GM23338 (cell line): ENCODE measurements at regions not wholly inside any gene's neighbourhood (a gene's known extent, or its start where the extent isn't known, plus 50 kb on each side); places are given as distances from the start of the nearest gene placed in this dataset.

Experiments used
- ATAC-seq: fragments of 200-7000 bp; cut with Tn5 transposase; 3 replicates; pipeline ENCODE4 v1.9.1; 2020
- DNase-seq: peaks from one replicate; pipeline ENCODE4 v3.0.0-alpha.2; 2015; ENCODE audit warnings: low spot score
- H2AFZ ChIP-seq: fragments of 200-600 bp; sonication (generic); 2 replicates; pipeline ENCODE4 v1.8.0; 2016; ENCODE audit warnings: antibody characterized with exemption, mild to moderate bottlenecking, moderate library complexity
- H3F3A ChIP-seq: fragments of 200-600 bp; sonication (generic); replicated peaks from 2 replicates; pipeline ENCODE4 v1.8.0; 2017; ENCODE audit warnings: antibody characterized with exemption, mixed run types, low read depth
- H3K27ac ChIP-seq: fragments of 200-600 bp; sonication (generic); 2 replicates; pipeline ENCODE4 v1.6.1; 2016; ENCODE audit warnings: low read depth
- H3K27me3 ChIP-seq: fragments of 200-600 bp; sonication (generic); 2 replicates; pipeline ENCODE4 v1.8.0; 2016; ENCODE audit warnings: mild to moderate bottlenecking, mixed run types, moderate library complexity; ENCODE audit not compliant: insufficient read depth
- H3K36me3 ChIP-seq: fragments of 200-600 bp; sonication (generic); 2 replicates; pipeline ENCODE4 v1.8.0; 2016; ENCODE audit warnings: mild to moderate bottlenecking; ENCODE audit not compliant: insufficient read depth
- H3K4me1 ChIP-seq: fragments of 200-600 bp; sonication (generic); 2 replicates; pipeline ENCODE4 v1.8.0; 2016; ENCODE audit warnings: mild to moderate bottlenecking, moderate library complexity; ENCODE audit not compliant: insufficient read depth
- H3K4me2 ChIP-seq: fragments of 200-600 bp; sonication (generic); 2 replicates; pipeline ENCODE4 v1.7.1; 2017; ENCODE audit warnings: mixed run types
- H3K4me3 ChIP-seq: fragments of 200-600 bp; sonication (generic); 2 replicates; pipeline ENCODE4 v1.6.1; 2016; ENCODE audit warnings: mixed run types
- H3K79me2 ChIP-seq: fragments of 200-600 bp; sonication (generic); replicated peaks from 2 replicates; pipeline ENCODE4 v1.8.0; 2017; ENCODE audit warnings: mild to moderate bottlenecking; ENCODE audit not compliant: insufficient read depth
- H3K9me2 ChIP-seq: fragments of 200-600 bp; sonication (generic); 2 replicates; pipeline ENCODE4 v1.8.0; 2017; ENCODE audit not compliant: insufficient read depth
- H4K20me1 ChIP-seq: fragments of 200-600 bp; sonication (generic); replicated peaks from 2 replicates; pipeline ENCODE4 v1.8.0; 2017; ENCODE audit warnings: mild to moderate bottlenecking; ENCODE audit not compliant: insufficient read depth
- H3K27ac Mint-ChIP-seq: 2 replicates; pipeline ENCODE4 v1.8.0; 2020; ENCODE audit warnings: inconsistent platforms, mild to moderate bottlenecking, moderate library complexity, mixed read lengths
- H3K27me3 Mint-ChIP-seq: 3 replicates; pipeline ENCODE4 v1.8.0; 2022; ENCODE audit warnings: low read depth, mild to moderate bottlenecking, moderate library complexity, mixed read lengths, inconsistent platforms; ENCODE audit not compliant: insufficient read depth, poor library complexity
- H3K36me3 Mint-ChIP-seq: 3 replicates; pipeline ENCODE4 v1.8.0; 2021; ENCODE audit warnings: low read depth, mild to moderate bottlenecking, inconsistent platforms, moderate library complexity, mixed read lengths
- H3K4me1 Mint-ChIP-seq: 3 replicates; pipeline ENCODE4 v1.8.0; 2020; ENCODE audit warnings: mild to moderate bottlenecking, inconsistent platforms, mixed read lengths
- H3K4me3 Mint-ChIP-seq: 3 replicates; pipeline ENCODE4 v1.8.0; 2021; ENCODE audit warnings: moderate library complexity, mild to moderate bottlenecking, inconsistent platforms, mixed read lengths
- H3K9me3 Mint-ChIP-seq: 3 replicates; pipeline ENCODE4 v1.8.0; 2020; ENCODE audit warnings: moderate library complexity, mild to moderate bottlenecking, inconsistent platforms, mixed read lengths
- CREB1 ChIP-seq: fragments of 250-450 bp; sonication (Bioruptor Pico); IDR thresholded peaks from 2 replicates; pipeline ENCODE4 v1.5.0; 2020; ENCODE audit warnings: low read depth, mild to moderate bottlenecking, moderate library complexity
- CTCF ChIP-seq, 2 experiments: fragments of 200-600 bp in 1 of 2; sonication (generic) in 1 of 2; conservative IDR thresholded peaks; 2 replicates each; pipeline versions ENCODE4 v1.5.1 to v1.6.1; 2016 to 2017; ENCODE audit warnings: antibody characterized with exemption in 2 of 2, low read depth in 2 of 2, mild to moderate bottlenecking in 2 of 2, moderate library complexity in 1 of 2
- ETS1 ChIP-seq: IDR thresholded peaks from 2 replicates; pipeline ENCODE4 v1.6.1; 2016; ENCODE audit warnings: antibody characterized with exemption
- EZH2phosphoT487 ChIP-seq: fragments of 200-600 bp; sonication (generic); IDR thresholded peaks from one replicate; pipeline ENCODE4 v1.8.1; 2018; ENCODE audit warnings: antibody characterized with exemption; ENCODE audit not compliant: unreplicated experiment
- JUNB ChIP-seq: IDR thresholded peaks from one replicate; pipeline ENCODE4 v1.6.1; 2016; ENCODE audit warnings: antibody characterized with exemption; ENCODE audit not compliant: unreplicated experiment
- NANOG ChIP-seq: IDR thresholded peaks from 2 replicates; pipeline ENCODE4 v1.6.1; 2016; ENCODE audit warnings: antibody characterized with exemption, borderline replicate concordance
- ZNF114 ChIP-seq: fragments of 250-450 bp; sonication (Bioruptor Pico); IDR thresholded peaks from 2 replicates; pipeline ENCODE4 v1.5.0; 2020; ENCODE audit warnings: mild to moderate bottlenecking, moderate library complexity
- ZNF331 ChIP-seq: fragments of 250-450 bp; sonication (Bioruptor Pico); IDR thresholded peaks from 2 replicates; pipeline ENCODE4 v1.5.0; 2020; ENCODE audit warnings: low read depth, mild to moderate bottlenecking, moderate library complexity
- ZNF462 ChIP-seq: fragments of 250-450 bp; sonication (Bioruptor Pico); IDR thresholded peaks from 2 replicates; pipeline ENCODE4 v1.5.0; 2020; ENCODE audit warnings: mild to moderate bottlenecking, moderate library complexity

- TF ChIP-seq ETS1, result no peak
- no peak for TF ChIP-seq JUNB
- TF ChIP-seq CREB1 (CRISPR knock-in tag), result no peak
- no peak for TF ChIP-seq ZNF331
- TF ChIP-seq ZNF114 (CRISPR knock-in tag), result no peak
- no peak for TF ChIP-seq NANOG
- TF ChIP-seq EZH2phosphoT487, result no peak
- no peak for TF ChIP-seq CTCF (conservative IDR thresholded peaks at IDR 0.05; ENCODE audit: low read depth in 2 of 2)
Measured at GRCh38 chr2:34105006-34105767, 506.1 kb upstream of the FAM98A start (continued).

DNA sequence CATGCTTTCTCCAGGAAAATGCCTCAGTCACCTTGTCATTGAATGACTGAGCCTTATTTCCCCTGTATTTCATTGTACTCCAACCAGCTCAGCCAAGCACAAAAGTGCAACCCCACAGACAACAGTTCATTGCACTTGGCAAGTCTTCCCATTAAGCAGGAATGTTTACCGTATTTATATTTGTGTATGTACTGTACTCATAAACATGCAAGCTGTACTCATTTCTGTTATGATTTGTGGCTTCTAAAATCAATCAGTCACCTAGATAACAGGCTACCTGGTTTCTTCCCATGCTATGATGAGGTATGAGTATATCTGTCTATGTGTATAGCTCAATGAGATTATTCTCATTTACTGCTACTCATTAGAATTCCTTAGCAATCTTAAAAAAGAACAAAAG is 505.5 kb upstream of the FAM98A start:
- peak overlapping the region; percentile 78; the same call in 1 of the 2 replicates for H3K27ac Mint-ChIP-seq
- Histone ChIP-seq H3K27me3 (no peaks in the 10 kb centered on the region), H2AFZ (no peak overlapping the region), H3F3A (no peaks in the 10 kb centered on the region), H3K4me2 (no peak overlapping the region), H3K9me2 (no peaks in the 10 kb centered on the region), H3K79me2 (no peaks in the 10 kb centered on the region), H3K4me3 (no peak overlapping the region), H3K27ac (no peak overlapping the region), H3K4me1 (no peaks in the 10 kb centered on the region), H3K36me3 (no peaks in the 10 kb centered on the region), H4K20me1 (no peaks in the 10 kb centered on the region)
- no peaks in the 10 kb centered on the region for H3K4me1 Mint-ChIP-seq
- DNase-seq, result no peak
- H3K36me3 Mint-ChIP-seq, result no peaks in the 10 kb centered on the region
- no peak overlapping the region for H3K4me3 Mint-ChIP-seq
- TF ChIP-seq NANOG, result no peak
- TF ChIP-seq ZNF462, result no peak
- TF ChIP-seq ZNF331, result no peak
- TF ChIP-seq ZNF114 (CRISPR knock-in tag), result no peak
- H3K9me3 Mint-ChIP-seq, result no peaks in the 10 kb centered on the region
- ATAC-seq, result no peak
- H3K27me3 Mint-ChIP-seq, result no peaks in the 10 kb centered on the region
